ENCODE measurements at regions not wholly inside any gene's neighbourhood (a gene's known extent, or its start where the extent isn't known, plus 50 kb on each side); places are given as distances from the start of the nearest gene placed in this dataset.
"Not testable (repeated sequence)": the region's sequence is repeated elsewhere in the genome, so short reads cannot be mapped to it uniquely, and the experiment has no call there.

DNA sequence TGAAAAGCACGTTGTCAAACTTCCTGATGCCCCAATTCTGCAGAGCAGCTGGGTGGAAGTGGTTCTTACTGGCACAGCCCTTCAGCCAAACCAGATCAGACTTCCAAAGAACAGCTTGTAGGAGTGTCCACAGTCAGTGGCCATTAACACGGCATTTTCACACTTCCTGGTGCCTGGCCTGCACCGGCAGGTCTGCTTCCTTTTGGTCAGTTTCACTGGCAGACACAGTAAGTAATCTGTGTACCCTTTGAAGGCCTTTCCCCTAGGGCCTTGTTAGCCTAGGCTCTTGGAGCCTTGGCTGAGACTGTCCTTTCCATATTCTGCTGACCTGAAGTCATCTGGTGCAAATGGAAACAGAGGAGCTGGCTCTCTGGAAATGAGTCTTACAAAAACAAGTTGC, 297.5 kb upstream of the TNC start:
- Histone ChIP-seq H3K9ac (ENCODE audit: low read length) (no peak overlapping the region), H3F3A (ENCODE audit: insufficient read depth) (no peaks in the 10 kb centered on the region), H3K4me2 (ENCODE audit: low read depth, low read length, poor library complexity, severe bottlenecking) (no peak overlapping the region), H3K9me2 (replicated peaks; ENCODE audit: insufficient read depth, low read length) (no peaks in the 10 kb centered on the region), H2AFZ (ENCODE audit: low read depth, low read length, severe bottlenecking) (no peak overlapping the region), H3K27me3 (ENCODE audit: low read length) (no peaks in the 10 kb centered on the region), H3K9me3 (ENCODE audit: insufficient read depth, low read length) (no peaks in the 10 kb centered on the region), H3K4me3 (ENCODE audit: insufficient read depth, low read length, poor library complexity, severe bottlenecking) (no peak overlapping the region), H3K79me2 (ENCODE audit: insufficient read depth, low read length) (no peaks in the 10 kb centered on the region), H3K36me3 (ENCODE audit: low read length) (no peaks in the 10 kb centered on the region), H4K20me1 (ENCODE audit: low read depth, low read length) (no peaks in the 10 kb centered on the region), H3K27ac (ENCODE audit: low read depth, low read length) (no peak overlapping the region)
- TF ChIP-seq, protein P1, sequence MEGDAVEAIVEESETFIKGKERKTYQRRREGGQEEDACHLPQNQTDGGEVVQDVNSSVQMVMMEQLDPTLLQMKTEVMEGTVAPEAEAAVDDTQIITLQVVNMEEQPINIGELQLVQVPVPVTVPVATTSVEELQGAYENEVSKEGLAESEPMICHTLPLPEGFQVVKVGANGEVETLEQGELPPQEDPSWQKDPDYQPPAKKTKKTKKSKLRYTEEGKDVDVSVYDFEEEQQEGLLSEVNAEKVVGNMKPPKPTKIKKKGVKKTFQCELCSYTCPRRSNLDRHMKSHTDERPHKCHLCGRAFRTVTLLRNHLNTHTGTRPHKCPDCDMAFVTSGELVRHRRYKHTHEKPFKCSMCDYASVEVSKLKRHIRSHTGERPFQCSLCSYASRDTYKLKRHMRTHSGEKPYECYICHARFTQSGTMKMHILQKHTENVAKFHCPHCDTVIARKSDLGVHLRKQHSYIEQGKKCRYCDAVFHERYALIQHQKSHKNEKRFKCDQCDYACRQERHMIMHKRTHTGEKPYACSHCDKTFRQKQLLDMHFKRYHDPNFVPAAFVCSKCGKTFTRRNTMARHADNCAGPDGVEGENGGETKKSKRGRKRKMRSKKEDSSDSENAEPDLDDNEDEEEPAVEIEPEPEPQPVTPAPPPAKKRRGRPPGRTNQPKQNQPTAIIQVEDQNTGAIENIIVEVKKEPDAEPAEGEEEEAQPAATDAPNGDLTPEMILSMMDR (IDR thresholded peaks at IDR 0.05; ENCODE audit: insufficient read depth, low read length, poor library complexity, severe bottlenecking): no peak
- TF ChIP-seq EZH2phosphoT487 (conservative IDR thresholded peaks at IDR 0.05; ENCODE audit: low read length): no peak

DNA sequence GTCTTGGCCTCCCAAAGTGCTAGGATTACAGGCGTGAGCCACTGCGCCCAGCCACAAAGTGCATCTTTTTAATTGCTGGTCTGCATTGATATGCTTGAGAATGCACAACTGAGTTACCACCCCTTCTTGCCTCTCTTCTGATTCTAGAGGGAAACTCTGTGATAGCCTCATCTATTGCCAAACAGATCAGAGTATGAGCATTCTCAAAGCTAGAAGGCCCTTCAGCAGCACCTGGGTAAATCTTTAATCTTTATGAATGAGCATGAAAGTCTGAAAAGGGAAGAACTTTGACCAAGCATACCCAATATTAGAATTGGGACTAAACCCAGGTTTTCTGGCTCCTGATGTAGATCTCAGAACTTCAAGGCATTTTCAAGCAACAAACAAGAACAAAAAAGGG, 298.3 kb upstream of the TNC start:
- no peaks in the 10 kb centered on the region for H3K79me2 ChIP-seq (ENCODE audit: insufficient read depth, low read length)
- H3K36me3 ChIP-seq (ENCODE audit: low read length): no peaks in the 10 kb centered on the region
- no peaks in the 10 kb centered on the region for H3K27me3 ChIP-seq (ENCODE audit: low read length)
- H3K9ac ChIP-seq (ENCODE audit: low read length): no peak overlapping the region
- no peaks in the 10 kb centered on the region for H3K9me3 ChIP-seq (ENCODE audit: insufficient read depth, low read length)
- no peak overlapping the region for H3K27ac ChIP-seq (ENCODE audit: low read depth, low read length)
- H3K4me3 ChIP-seq (ENCODE audit: insufficient read depth, low read length, poor library complexity, severe bottlenecking): no peak overlapping the region
- H3F3A ChIP-seq (ENCODE audit: insufficient read depth): no peaks in the 10 kb centered on the region
- TF ChIP-seq, protein P1 (IDR thresholded peaks at IDR 0.05; ENCODE audit: insufficient read depth, low read length, poor library complexity, severe bottlenecking): no peak
- no peak for TF ChIP-seq EZH2phosphoT487 (conservative IDR thresholded peaks at IDR 0.05; ENCODE audit: low read length)
- no peaks in the 10 kb centered on the region for H3K9me2 ChIP-seq (replicated peaks; ENCODE audit: insufficient read depth, low read length)
- no peak overlapping the region for H3K4me2 ChIP-seq (ENCODE audit: low read depth, low read length, poor library complexity, severe bottlenecking)
- H2AFZ ChIP-seq (ENCODE audit: low read depth, low read length, severe bottlenecking): no peak overlapping the region
- no peaks in the 10 kb centered on the region for H4K20me1 ChIP-seq (ENCODE audit: low read depth, low read length)

DNA sequence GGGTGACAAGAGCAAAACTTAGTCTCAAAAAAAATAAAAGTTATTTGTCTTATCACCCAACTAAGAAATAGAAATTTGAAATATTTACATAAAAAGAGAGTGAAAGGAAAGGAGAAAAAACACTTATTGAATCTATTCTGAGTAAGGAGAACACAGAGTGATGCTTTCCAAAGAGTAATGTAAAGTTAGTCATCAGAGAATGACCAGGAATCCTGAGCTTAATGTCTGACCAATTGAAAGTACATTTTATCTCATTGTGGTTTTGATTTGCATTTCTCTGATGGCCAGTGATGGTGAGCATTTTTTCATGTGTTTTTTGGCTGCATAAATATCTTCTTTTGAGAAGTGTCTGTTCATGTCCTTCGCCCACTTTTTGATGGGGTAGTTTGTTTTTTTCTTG, 300.2 kb upstream of the TNC start:
- not testable (repeated sequence) for H3K79me2 ChIP-seq (ENCODE audit: insufficient read depth, low read length); H3K9me3 ChIP-seq (ENCODE audit: insufficient read depth, low read length); H3K9me2 ChIP-seq (replicated peaks; ENCODE audit: insufficient read depth, low read length); H3K27me3 ChIP-seq (ENCODE audit: low read length); H3K4me3 ChIP-seq (ENCODE audit: insufficient read depth, low read length, poor library complexity, severe bottlenecking); H3F3A ChIP-seq (ENCODE audit: insufficient read depth); H4K20me1 ChIP-seq (ENCODE audit: low read depth, low read length); H3K36me3 ChIP-seq (ENCODE audit: low read length); H3K27ac ChIP-seq (ENCODE audit: low read depth, low read length); H2AFZ ChIP-seq (ENCODE audit: low read depth, low read length, severe bottlenecking); H3K9ac ChIP-seq (ENCODE audit: low read length); H3K4me2 ChIP-seq (ENCODE audit: low read depth, low read length, poor library complexity, severe bottlenecking)

DNA sequence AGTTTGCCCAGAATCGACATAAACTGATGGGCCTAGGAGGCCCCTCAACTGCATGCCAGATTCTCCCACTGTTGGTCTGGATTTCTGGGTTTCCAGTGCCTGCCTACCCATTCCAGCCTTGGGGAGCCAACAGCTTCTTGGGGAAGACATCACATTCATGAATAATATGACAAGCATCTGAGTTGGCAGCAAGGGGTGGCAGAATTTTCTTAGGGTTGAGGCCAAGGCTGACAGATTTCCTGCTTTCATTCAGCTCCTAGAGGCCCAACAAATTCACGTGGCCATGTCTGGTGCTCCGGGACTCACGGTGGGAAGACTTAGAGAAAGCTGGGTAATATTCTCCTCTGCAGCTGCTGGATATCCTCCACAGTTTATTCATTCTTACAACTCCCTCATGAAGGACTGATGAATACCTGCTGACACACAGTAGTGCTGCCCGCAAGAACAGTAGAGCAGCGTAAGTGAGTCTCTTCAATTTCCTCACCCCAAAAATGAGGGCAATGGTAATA, 305.0 kb upstream of the TNC start:
- TF ChIP-seq, protein P1 (IDR thresholded peaks at IDR 0.05; ENCODE audit: insufficient read depth, low read length, poor library complexity, severe bottlenecking): no peak
- no peak for TF ChIP-seq EZH2phosphoT487 (conservative IDR thresholded peaks at IDR 0.05; ENCODE audit: low read length)
- Histone ChIP-seq H3K27me3 (ENCODE audit: low read length) (no peaks in the 10 kb centered on the region), H3K9ac (ENCODE audit: low read length) (no peak overlapping the region), H3K9me3 (ENCODE audit: insufficient read depth, low read length) (no peaks in the 10 kb centered on the region), H3K27ac (ENCODE audit: low read depth, low read length) (no peak overlapping the region), H2AFZ (ENCODE audit: low read depth, low read length, severe bottlenecking) (no peak overlapping the region), H4K20me1 (ENCODE audit: low read depth, low read length) (no peaks in the 10 kb centered on the region), H3K4me3 (ENCODE audit: insufficient read depth, low read length, poor library complexity, severe bottlenecking) (no peak overlapping the region), H3K79me2 (ENCODE audit: insufficient read depth, low read length) (no peaks in the 10 kb centered on the region), H3K9me2 (replicated peaks; ENCODE audit: insufficient read depth, low read length) (no peaks in the 10 kb centered on the region), H3F3A (ENCODE audit: insufficient read depth) (no peaks in the 10 kb centered on the region), H3K4me2 (ENCODE audit: low read depth, low read length, poor library complexity, severe bottlenecking) (no peak overlapping the region), H3K36me3 (ENCODE audit: low read length) (no peaks in the 10 kb centered on the region)
